Dedifferentiated amniotic fluid mesenchymal stem cell (primary cell): ENCODE measurements at regions not wholly inside any gene's neighbourhood (a gene's known extent, or its start where the extent isn't known, plus 50 kb on each side); places are given as distances from the start of the nearest gene placed in this dataset.

ENCODE experiments used
- DNase-seq: peaks from one replicate; pipeline ENCODE4 v3.0.0-alpha.2; 2016; ENCODE audit errors: extremely low spot score

GRCh38 chr2:33784488-33784887, 185.4 kb upstream of the FAM98A start:
- no peak for DNase-seq

GRCh38 chr2:33782395-33783230, 183.5 kb upstream of the FAM98A start:
- no peak for DNase-seq

- no peak for DNase-seq
Measured at GRCh38 chr2:33777786-33778185, 178.7 kb upstream of the FAM98A start.

- DNase-seq, result no peak
Measured at GRCh38 chr2:33775306-33775705, 176.2 kb upstream of the FAM98A start.

- no peak for DNase-seq
Measured at GRCh38 chr2:33770023-33770422, 170.9 kb upstream of the FAM98A start.

- DNase-seq, result no peak
Measured at GRCh38 chr2:33766175-33766574, 167.1 kb upstream of the FAM98A start.

GRCh38 chr2:33765122-33765521, 166.0 kb upstream of the FAM98A start:
- DNase-seq, result no peak

GRCh38 chr2:33764551-33764950, 165.5 kb upstream of the FAM98A start:
- DNase-seq, result no peak

GRCh38 chr2:33763671-33764310, 164.7 kb upstream of the FAM98A start:
- no peak for DNase-seq

- no peak for DNase-seq
Measured at GRCh38 chr2:33762636-33763035, 163.5 kb upstream of the FAM98A start.

- peak; percentile 35 for DNase-seq
Measured at GRCh38 chr2:33746208-33746800, 147.2 kb upstream of the FAM98A start.

- no peak for DNase-seq
Measured at GRCh38 chr2:33735096-33735495, 136.0 kb upstream of the FAM98A start.

- DNase-seq, result no peak
Measured at GRCh38 chr2:33730804-33731203, 131.7 kb upstream of the FAM98A start.

GRCh38 chr2:33730193-33730592, 131.1 kb upstream of the FAM98A start:
- no peak for DNase-seq

GRCh38 chr2:33729353-33729752, 130.3 kb upstream of the FAM98A start:
- no peak for DNase-seq

GRCh38 chr2:33728106-33728505, 129.0 kb upstream of the FAM98A start:
- no peak for DNase-seq

GRCh38 chr2:33727361-33728032, 128.4 kb upstream of the FAM98A start:
- no peak for DNase-seq

GRCh38 chr2:33726415-33726814, 127.3 kb upstream of the FAM98A start:
- DNase-seq, result no peak

- DNase-seq, result no peak
Measured at GRCh38 chr2:33723329-33723728, 124.2 kb upstream of the FAM98A start.

- DNase-seq, result no peak
Measured at GRCh38 chr2:33719067-33719466, 120.0 kb upstream of the FAM98A start.

GRCh38 chr2:33712674-33713073, 113.6 kb upstream of the FAM98A start:
- DNase-seq, result no peak

GRCh38 chr2:33709951-33710350, 110.9 kb upstream of the FAM98A start:
- DNase-seq, result no peak
